Skeletal muscle cell (primary cell): ENCODE measurements at regions not wholly inside any gene's neighbourhood (a gene's known extent, or its start where the extent isn't known, plus 50 kb on each side); places are given as distances from the start of the nearest gene placed in this dataset.

Source experiments
- DNase-seq: peaks from one replicate; pipeline ENCODE4 v3.0.0-alpha.2; 2010; ENCODE audit warnings: low read depth
- H3K4me3 ChIP-seq: 2 replicates; pipeline ENCODE4 v1.5.1; 2011; ENCODE audit warnings: low read depth, mild to moderate bottlenecking, control low read depth, low read length, moderate library complexity

- DNase-seq: no peak
- no peak overlapping the region for H3K4me3 ChIP-seq
These were observed 174.5 kb downstream of the FGF1 start for GRCh38 chr5:142511358-142511757.

GRCh38 chr5:142509026-142509425 is 176.9 kb downstream of the FGF1 start:
- no peak for DNase-seq
- no peak overlapping the region for H3K4me3 ChIP-seq

- DNase-seq: no peak
- no peak overlapping the region for H3K4me3 ChIP-seq
These were observed 177.3 kb downstream of the FGF1 start for GRCh38 chr5:142508591-142508990.

- DNase-seq: no peak
- no peak overlapping the region for H3K4me3 ChIP-seq
These were observed 178.1 kb downstream of the FGF1 start for GRCh38 chr5:142507531-142508372.

GRCh38 chr5:142506756-142507155 is 179.1 kb downstream of the FGF1 start:
- H3K4me3 ChIP-seq: no peak overlapping the region
- DNase-seq: no peak

- DNase-seq: no peak
- H3K4me3 ChIP-seq: no peak overlapping the region
These were observed 179.8 kb downstream of the FGF1 start for GRCh38 chr5:142506046-142506445.

GRCh38 chr5:142501890-142502289 is 177.1 kb upstream of the SPRY4 start:
- DNase-seq: no peak
- no peak overlapping the region for H3K4me3 ChIP-seq

GRCh38 chr5:142500227-142500905 is 175.5 kb upstream of the SPRY4 start:
- no peak overlapping the region for H3K4me3 ChIP-seq
- no peak for DNase-seq

GRCh38 chr5:142499591-142500226 is 174.9 kb upstream of the SPRY4 start:
- no peak for DNase-seq
- H3K4me3 ChIP-seq: no peak overlapping the region

GRCh38 chr5:142498298-142498697 is 173.5 kb upstream of the SPRY4 start:
- DNase-seq: no peak

GRCh38 chr5:142495531-142495930 is 170.7 kb upstream of the SPRY4 start:
- no peak for DNase-seq
- no peak overlapping the region for H3K4me3 ChIP-seq

More at GRCh38 chr5:142498298-142498697, 173.5 kb upstream of the SPRY4 start:
- H3K4me3 ChIP-seq: no peak overlapping the region

GRCh38 chr5:142493875-142494518 is 169.2 kb upstream of the SPRY4 start:
- DNase-seq: no peak
- no peak overlapping the region for H3K4me3 ChIP-seq

- DNase-seq: no peak
- no peak overlapping the region for H3K4me3 ChIP-seq
These were observed 168.0 kb upstream of the SPRY4 start for GRCh38 chr5:142492781-142493281.

GRCh38 chr5:142491679-142492078 is 166.9 kb upstream of the SPRY4 start:
- no peak for DNase-seq
- H3K4me3 ChIP-seq: no peak overlapping the region

- no peak for DNase-seq
- H3K4me3 ChIP-seq: no peak overlapping the region
These were observed 166.4 kb upstream of the SPRY4 start for GRCh38 chr5:142491270-142491669.

- no peak for DNase-seq
- no peak overlapping the region for H3K4me3 ChIP-seq
These were observed 161.8 kb upstream of the SPRY4 start for GRCh38 chr5:142486581-142486980.

GRCh38 chr5:142486020-142486419 is 161.2 kb upstream of the SPRY4 start:
- DNase-seq: no peak
- H3K4me3 ChIP-seq: no peak overlapping the region

- DNase-seq: no peak
These were observed 160.1 kb upstream of the SPRY4 start for GRCh38 chr5:142484821-142485387.

GRCh38 chr5:142482207-142482606 is 157.4 kb upstream of the SPRY4 start:
- DNase-seq: no peak
- no peak overlapping the region for H3K4me3 ChIP-seq

More at GRCh38 chr5:142484821-142485387, 160.1 kb upstream of the SPRY4 start:
- no peak overlapping the region for H3K4me3 ChIP-seq
